Activated CD8-positive, alpha-beta memory T cell treated with anti-CD3 and anti-CD28 coated beads, Interleukin-2, amount 50 U/mL, for 24 hours (primary cell): ENCODE measurements at regions not wholly inside any gene's neighbourhood (a gene's known extent, or its start where the extent isn't known, plus 50 kb on each side); places are given as distances from the start of the nearest gene placed in this dataset.

ENCODE experiments used
- DNase-seq: peaks from one replicate; pipeline ENCODE4 v3.0.0-alpha.2; 2020; ENCODE audit errors: extremely low read depth

DNA sequence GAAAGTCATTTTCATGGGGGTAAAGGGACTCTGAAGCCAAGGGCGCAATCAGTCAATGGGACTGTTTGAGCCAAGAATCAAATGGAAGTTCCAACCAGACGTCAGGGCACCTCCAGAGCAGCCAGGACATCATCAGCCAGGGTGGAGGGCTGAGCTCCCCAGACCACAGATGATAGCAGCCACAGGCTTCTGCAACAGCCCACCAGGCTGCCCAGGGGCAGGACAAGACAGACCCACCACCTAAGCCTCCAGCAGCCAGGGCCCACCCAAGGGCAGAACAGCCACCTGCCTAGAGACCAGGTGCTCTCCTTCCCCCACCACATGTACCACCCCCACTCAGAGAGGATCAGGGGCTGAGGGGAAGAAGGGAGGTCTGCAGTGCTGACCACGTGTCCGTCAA is 53.8 kb upstream of the SLC66A3 start:
- no peak for DNase-seq

DNA sequence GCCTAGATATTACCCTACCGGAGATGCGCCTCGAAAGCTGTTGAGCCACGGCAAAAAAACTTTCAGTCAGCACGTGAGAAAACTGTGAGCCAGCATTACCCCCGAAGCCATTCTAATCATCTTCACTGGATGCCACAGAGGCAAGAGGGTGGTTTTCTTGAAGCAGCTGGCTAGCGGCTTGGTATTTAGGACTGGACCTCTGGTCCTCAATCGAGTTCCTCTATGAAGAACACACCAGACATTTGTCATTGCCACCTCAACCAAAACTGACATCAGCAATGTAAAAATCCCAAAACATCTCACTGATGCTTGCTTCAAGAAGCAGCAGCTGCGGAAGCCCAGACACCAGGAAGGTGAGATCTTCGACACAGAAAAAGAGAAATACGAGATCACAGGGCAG is 52.8 kb upstream of the SLC66A3 start:
- DNase-seq = no peak

DNA sequence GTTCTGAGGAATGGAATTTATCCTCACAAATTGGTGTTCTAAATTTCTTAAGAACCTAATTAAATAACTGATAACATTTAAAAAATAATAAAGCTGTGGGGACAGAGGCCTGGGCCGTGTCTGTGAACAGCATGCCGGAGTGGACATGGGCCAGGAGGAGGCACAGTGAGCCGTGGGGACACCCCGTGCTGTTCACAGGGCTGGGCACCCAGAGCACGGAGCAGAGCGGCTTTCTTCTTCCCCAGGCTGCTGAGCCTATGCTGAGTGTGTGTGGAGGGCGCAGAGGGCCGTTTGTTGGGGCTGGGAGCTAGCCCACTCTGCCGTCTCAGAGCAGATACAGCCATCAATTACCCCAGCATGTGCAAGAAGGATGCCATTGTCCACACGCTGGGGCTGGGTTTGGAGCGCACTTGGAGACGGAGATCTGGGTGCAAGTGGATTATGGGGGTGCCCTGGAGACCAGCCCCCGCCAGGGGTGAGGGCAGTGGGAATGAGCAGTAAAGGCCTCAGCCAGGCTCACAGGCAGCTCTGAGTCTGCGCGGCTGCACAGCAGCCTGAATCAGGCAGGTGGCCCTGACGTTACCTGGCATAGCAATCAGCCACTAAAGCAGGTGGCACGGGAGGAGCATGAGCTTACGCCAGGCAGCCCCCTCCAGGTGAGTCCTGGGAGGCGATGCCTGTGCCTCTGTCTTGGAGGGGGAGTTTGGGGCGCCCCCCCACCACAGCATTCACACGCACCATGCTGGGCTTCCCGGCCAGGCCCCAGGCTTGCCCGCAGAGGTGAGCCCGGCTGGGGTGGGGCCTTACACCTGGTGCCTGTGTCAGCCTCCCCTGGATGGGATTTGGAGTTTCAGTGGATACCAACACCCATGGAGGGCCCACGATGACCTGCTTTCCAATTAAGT is 52.1 kb upstream of the SLC66A3 start:
- no peak for DNase-seq

DNA sequence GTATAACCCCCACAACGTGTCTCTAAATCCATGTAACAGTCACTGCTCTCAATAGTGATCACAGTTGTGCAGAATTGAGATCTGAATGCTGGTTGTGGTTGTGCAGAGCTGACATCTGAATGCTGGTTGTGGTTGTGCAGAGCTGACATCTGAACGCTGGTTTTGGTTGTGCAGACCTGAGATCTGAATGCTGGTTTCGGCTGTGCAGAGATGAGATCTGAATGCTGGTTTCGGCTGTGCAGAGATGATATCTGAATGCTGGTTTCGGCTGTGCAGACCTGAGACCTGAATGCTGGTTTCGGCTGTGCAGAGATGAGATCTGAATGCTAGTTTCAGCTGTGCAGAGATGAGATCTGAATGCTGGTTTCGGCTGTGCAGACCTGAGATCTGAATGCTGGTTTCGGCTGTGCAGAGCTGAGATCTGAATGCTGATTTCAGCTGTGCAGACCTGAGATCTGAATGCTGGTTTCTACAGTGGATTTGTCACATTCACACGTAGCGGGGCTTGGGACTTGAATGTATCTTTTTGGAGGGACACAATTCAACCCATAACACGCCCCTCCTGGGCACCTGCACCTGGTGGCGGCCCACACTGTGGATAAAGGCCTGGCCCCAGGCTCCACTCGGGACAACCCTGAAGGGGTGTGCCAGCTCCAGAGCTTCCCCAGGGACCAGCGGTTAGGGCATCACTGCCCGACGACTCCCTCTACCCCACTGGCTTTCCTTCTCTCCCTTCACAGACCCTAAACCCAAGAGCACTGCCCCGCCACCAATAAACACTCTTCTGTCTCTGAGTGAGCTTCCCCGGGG is 51.1 kb upstream of the SLC66A3 start:
- DNase-seq = peak; percentile 8

DNA sequence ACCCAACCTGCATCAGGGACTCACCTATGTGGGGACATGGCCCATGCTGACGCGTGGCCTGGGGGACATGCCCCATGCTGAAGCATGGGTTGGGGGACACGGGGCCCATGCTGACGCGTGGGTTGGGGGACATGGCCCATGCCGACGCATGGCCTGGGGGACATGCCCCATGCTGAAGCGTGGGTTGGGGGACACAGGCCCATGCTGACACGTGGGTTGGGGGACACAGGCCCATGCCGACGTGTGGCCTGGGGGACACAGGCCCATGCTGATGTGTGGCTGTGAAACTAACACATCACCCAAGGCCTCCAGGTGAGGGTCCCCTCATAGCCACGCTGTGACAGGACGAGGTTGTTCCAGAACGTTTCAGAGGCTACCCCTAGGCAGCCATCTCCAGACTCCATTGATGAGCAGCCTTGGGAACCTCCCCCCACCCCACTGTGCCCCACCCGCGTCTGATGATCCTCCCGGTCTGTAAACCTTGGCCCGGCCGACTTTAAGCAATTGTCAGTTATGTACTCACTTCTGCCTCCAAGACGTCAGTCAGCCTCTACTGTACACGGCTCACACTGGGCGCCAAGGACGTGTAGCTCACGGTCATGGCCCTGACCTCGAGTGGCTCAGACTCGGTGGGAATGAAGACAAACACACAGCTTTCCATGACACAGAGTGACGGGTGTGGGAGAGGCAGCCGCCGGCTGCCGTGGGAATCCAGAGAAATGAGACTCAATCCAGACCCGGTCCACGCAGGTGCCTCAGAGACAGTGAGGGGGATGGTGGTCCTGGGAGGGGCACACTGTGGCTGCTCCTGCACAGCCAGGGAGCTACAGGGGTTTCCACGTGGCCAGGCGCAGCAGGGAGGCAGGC is 50.2 kb upstream of the SLC66A3 start:
- DNase-seq = no peak
